HG03139 (cell line): ENCODE measurements at regions not wholly inside any gene's neighbourhood (a gene's known extent, or its start where the extent isn't known, plus 50 kb on each side); places are given as distances from the start of the nearest gene placed in this dataset.

Experiments used
- ATAC-seq: cut with Tn5 transposase; IDR thresholded peaks from one replicate; pipeline ENCODE4 v1.9.1; 2021; ENCODE audit not compliant: unreplicated experiment

DNA sequence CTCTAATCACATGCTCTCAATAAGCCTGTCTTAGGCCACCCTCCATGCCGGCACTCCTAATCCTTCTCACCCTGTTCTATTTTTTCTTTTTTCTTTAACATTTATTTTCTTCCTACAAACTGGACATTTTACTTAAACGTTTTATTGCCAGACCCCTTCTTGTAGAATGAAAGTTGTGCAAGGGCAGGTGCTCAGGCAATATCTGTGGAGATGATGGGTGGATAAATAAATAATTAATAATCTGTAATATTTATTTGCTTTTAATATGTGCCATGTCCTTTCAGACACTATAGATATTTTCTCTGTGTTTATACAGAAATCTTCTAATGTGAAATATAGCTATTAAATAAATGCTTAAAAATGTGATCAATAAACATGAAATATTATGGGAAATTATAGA lies 815.7 kb upstream of the MIR17HG start:
- no peak for ATAC-seq

- ATAC-seq: no peak
These were observed 814.5 kb upstream of the MIR17HG start for GRCh38 chr13:90532861-90533492.

- no peak for ATAC-seq
These were observed 813.6 kb upstream of the MIR17HG start for GRCh38 chr13:90533866-90534265.

- ATAC-seq: no peak
These were observed 812.7 kb upstream of the MIR17HG start for GRCh38 chr13:90534617-90535370.

DNA sequence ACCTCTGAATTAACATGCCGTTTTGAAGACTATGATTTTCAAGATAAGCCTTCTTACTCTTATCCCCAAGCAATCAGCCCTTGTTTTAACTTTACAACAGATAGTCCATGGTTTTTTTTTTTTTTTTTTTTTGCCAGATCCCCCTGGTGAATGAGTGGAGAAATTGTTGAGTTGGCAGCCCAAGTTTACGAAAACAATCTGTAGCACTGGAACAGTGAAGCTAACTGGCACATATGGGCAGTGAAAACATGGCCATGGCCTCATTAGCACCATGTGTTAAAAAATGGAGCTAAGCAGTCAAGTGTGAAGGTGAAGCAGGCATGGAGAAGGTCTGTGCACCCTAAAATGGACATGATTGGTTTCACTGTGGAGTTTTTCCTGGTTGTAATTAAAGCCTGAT lies 812.1 kb upstream of the MIR17HG start:
- no peak for ATAC-seq

- no peak for ATAC-seq
These were observed 809.4 kb upstream of the MIR17HG start for GRCh38 chr13:90538063-90538462.

- ATAC-seq: no peak
These were observed 806.1 kb upstream of the MIR17HG start for GRCh38 chr13:90541346-90541745.

DNA sequence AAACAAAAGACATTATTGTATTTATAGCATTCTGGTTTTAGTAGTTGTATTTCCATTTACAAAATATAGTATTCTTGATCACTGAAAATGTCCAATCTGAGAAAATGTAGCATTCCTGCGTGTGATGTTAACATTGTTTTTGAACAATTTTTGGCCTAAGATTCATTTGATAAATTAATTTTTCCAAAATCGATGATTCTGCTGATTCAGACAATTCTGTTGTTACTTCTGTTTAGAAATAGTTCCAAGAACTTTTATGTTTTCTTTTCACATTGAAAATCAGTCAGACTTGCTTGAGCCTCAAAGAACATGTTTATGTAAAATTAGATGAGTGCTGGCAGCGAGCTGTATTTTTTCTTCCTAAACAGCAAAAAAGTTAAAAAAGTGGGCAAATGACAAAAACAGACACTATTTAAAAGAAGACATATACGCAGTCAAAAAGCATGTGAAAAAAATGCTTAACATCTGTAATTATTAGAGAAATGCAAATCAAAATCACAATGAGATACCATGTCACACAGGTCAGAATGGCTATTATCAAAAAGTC lies 804.5 kb upstream of the MIR17HG start:
- no peak for ATAC-seq

DNA sequence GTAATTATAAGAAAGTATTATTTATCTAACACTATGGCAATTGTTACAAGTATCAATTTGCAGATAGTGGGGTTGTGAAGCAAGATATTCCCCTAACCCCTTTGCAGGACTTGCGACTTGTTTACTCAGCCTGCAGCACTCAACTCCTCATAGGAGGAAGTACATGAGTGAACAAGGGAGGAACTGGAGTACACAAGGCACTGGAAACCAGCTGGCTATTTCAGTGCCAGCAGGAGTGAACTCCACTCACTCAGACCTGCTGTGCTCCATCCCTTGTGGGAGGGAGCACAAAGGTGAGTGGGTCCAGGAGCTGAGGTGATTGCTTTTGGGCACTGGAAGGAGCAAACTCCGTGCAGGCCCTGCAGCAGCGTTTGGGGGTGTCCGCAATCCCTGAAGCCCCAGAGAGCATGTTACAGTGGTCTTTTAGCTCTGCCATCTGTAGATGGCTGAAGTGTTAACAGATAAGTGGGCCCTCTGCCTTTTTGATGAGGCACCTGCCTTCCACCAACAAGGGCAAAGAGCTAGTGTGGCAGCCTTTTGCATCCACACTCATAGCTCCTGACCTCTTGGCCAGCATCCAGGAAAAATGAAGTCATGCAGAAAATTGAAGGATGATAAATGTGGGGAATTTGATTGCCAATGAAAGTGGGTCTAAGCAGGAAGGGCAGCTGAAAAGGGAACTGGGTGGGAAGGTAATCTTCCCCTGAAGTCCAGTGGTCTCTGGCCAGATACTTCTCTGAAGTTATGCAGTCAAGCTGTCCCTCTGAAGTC lies 802.2 kb upstream of the MIR17HG start:
- no peak for ATAC-seq

DNA sequence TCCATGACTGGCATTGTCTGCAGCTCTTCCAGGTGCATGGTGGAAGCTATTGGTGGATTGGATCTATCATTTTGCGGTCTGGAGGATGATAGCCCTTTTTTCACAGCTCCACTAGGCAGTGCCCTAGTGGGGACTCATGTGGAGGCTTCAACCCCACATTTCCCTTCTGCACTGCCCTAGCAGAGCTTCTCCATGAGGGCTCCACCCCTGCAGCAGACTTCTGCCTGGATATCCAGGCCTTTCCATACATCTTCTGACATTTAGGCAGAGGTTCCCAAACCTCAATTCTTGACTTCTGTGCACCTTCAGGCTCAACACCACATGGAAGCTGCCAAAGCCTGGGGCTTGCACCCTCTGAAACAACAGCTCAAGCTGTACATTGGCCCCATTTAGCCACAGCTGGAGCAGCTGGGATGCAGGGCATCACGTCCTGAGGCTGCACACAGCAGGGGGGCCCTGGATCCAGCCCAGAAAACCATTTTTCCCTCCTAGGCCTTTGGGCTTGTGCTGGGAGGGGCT lies 800.2 kb upstream of the MIR17HG start:
- no peak for ATAC-seq

- ATAC-seq: no peak
These were observed 796.2 kb upstream of the MIR17HG start for GRCh38 chr13:90551253-90551652.

DNA sequence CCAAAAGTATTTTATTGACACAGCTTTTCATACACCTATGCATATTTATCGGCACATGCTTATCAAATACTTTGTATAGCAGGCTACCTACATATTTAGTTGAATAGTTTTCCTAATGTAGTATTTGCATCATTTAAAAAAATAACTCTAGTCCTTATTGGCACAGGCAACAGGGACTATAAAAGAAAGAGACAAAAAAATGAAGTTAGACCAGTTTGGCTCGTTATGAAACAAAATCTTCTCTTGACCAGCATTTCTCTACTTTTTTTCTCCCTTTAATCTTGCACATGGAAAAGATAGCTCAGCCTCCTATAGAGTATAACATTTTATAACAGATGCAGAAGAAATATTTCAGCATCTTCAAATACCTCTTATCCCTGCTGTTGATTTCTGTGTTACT lies 794.8 kb upstream of the MIR17HG start:
- no peak for ATAC-seq

DNA sequence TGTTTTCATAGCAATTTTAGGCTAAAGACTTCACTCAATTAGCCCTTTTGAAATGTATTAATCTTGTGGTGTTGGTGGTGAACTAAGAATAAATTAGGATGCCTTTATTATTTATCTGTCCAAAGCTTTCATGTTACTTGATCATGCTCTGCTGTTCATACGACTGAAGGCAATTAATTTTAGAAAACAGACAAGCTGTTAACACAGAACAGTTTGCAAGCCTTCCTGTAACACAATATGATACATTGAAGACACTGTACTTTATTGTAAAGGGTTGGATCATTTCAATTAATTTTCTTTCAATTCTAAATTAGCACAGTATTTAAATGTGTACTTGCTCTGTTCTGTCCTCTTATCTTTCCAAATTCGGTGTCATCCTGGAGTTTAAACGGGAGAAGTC lies 794.3 kb upstream of the MIR17HG start:
- no peak for ATAC-seq

DNA sequence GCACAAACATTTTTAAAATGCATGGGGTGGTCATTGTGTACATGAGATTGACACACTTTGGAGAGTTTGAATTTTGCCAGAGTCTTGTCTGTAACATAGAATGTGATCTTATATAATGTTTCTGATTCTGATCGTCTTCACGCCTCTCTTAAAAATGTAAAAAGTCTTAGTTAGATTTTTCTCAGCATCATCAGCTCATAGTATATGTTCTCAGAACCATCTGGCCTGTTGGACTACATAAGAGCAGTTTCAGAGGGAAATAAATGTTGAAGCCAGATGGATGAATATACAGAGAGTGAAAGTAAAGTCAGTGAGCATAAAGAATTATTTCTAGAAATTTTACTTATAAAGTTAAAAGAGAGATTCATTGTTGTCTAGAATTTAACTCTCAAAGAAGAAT lies 789.9 kb upstream of the MIR17HG start:
- ATAC-seq: no peak

GRCh38 chr13:90562443-90562842 lies 785.0 kb upstream of the MIR17HG start:
- ATAC-seq: no peak

DNA sequence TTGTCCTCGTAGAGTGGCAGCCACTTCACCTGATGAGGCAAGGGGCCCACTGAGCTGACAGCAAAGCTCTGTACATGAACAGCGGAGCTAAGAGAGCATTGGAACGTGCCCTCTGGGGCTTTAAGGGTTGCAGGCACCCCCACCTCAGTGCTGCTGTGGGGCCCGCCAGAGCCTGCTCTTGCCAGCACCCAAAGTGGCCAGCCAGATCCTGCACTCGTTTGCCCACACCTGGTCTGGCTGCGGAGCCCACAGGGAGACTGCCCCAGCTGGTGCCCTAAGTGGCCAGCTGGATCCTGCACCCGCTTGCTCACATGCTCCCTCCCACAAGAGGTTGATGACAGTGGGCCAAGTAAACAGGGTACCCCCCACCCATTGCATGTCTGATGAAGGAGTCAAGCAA lies 783.4 kb upstream of the MIR17HG start:
- no peak for ATAC-seq

DNA sequence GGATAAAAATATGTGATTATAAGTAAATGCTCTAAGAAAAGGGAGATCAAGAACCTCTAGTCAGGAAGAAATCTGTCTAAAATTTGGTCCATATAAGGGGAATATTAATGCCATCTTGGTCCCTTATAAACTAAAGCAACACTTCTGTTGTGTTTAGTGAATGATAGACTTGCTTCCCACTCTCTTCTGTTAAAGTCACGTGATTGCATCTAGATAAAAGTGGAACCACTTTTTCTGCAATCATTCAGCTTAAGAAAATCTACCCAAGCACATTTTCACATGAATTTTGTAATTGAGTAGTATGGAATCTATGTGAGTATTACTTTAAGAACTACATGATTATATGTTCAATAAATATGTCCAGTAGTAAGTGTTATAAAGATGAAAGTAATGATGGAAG lies 782.9 kb upstream of the MIR17HG start:
- ATAC-seq: no peak

- ATAC-seq: no peak
These were observed 781.3 kb upstream of the MIR17HG start for GRCh38 chr13:90565985-90566713.

GRCh38 chr13:90568165-90568564 lies 779.3 kb upstream of the MIR17HG start:
- no peak for ATAC-seq

DNA sequence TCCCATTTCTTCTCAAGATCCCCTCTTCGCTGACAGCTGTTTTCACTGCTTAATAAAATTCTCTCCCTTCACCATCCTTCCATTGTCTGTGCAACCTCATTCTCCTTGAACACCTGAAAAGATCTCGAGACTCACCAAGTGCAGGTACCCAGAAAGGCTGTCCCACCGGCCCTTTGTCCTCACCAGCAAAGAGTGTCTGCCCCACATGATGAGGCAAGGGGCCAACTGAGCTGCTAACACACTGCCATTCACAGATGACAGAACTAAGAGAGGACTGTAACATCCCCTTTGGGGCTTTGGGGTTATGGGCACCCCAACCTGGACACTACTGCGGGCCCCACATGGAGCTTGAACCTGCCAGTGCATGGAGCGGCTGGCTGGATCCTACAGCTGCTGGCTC lies 771.4 kb upstream of the MIR17HG start:
- ATAC-seq: no peak

DNA sequence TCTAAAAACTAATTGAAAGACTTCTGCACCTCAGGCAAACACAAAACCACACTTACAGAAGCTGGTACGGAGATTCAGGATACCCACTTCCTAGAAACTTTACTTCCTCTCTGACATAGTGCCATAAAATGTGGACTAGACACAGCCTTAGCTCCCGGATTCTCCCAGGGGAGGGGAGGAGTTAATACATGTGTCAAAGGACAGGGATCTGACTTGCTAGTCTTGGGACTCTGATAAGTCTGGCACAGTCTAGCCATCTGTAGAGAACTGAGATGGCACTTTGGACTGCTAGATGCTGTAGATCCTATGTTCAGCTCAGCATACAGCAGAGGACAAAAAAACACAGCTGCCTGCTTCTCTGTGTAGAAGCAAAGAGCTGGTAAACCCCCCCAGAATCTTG lies 769.8 kb upstream of the MIR17HG start:
- no peak for ATAC-seq
